ENCODE measurements at regions not wholly inside any gene's neighbourhood (a gene's known extent, or its start where the extent isn't known, plus 50 kb on each side); places are given as distances from the start of the nearest gene placed in this dataset.

GRCh38 chr4:117370944-117371668 lies 285.7 kb upstream of the TRAM1L1 start:
- ATAC-seq (ENCODE audit: low read depth) (no peak), DNase-seq (no peak)
- Mint-ChIP-seq H3K27ac (no peak overlapping the region), H3K4me3 (no peak overlapping the region), H3K36me3 (ENCODE audit: low read depth) (no peaks in the 10 kb centered on the region), H3K27me3 (no peaks in the 10 kb centered on the region), H3K9me3 (peaks cover under 1% of the 10 kb centered on the region), H3K4me1 (no peaks in the 10 kb centered on the region)
- CTCF ChIA-PET: no interaction called here
- POLR2A ChIA-PET: no interaction called here
- TF ChIP-seq CTCF (IDR thresholded peaks at IDR 0.05): no peak
- intact Hi-C loops (cut with micrococcal nuclease): no loop called here

GRCh38 chr4:117375101-117375500 lies 289.7 kb upstream of the TRAM1L1 start:
- CTCF ChIA-PET: no interaction called here
- H3K27ac Mint-ChIP-seq: no peak overlapping the region
- no peak for TF ChIP-seq CTCF (IDR thresholded peaks at IDR 0.05)
- H3K4me3 Mint-ChIP-seq: no peak overlapping the region
- intact Hi-C loops (cut with micrococcal nuclease): no loop called here
- POLR2A ChIA-PET: no interaction called here
- H3K9me3 Mint-ChIP-seq: peaks cover 2% of the 10 kb centered on the region
- no peaks in the 10 kb centered on the region for H3K36me3 Mint-ChIP-seq (ENCODE audit: low read depth)
- H3K27me3 Mint-ChIP-seq: no peaks in the 10 kb centered on the region
- DNase-seq (no peak), ATAC-seq (ENCODE audit: low read depth) (no peak)
- no peaks in the 10 kb centered on the region for H3K4me1 Mint-ChIP-seq

GRCh38 chr4:117376692-117377091 lies 291.3 kb upstream of the TRAM1L1 start:
- H3K27me3 Mint-ChIP-seq: no peaks in the 10 kb centered on the region

GRCh38 chr4:117378942-117379341 lies 293.6 kb upstream of the TRAM1L1 start:
- Mint-ChIP-seq H3K4me1 (no peaks in the 10 kb centered on the region), H3K36me3 (ENCODE audit: low read depth) (no peaks in the 10 kb centered on the region), H3K27ac (no peak overlapping the region), H3K27me3 (no peaks in the 10 kb centered on the region), H3K9me3 (peaks cover 2% of the 10 kb centered on the region), H3K4me3 (no peak overlapping the region)
- intact Hi-C loops (cut with micrococcal nuclease): no loop called here
- CTCF ChIA-PET: no interaction called here
- no peak for TF ChIP-seq CTCF (IDR thresholded peaks at IDR 0.05)
- DNase-seq: no peak
- POLR2A ChIA-PET: no interaction called here
- ATAC-seq (ENCODE audit: low read depth): no peak

More at GRCh38 chr4:117376692-117377091, 291.3 kb upstream of the TRAM1L1 start:
- intact Hi-C loops (cut with micrococcal nuclease): no loop called here
- Mint-ChIP-seq H3K36me3 (ENCODE audit: low read depth) (no peaks in the 10 kb centered on the region), H3K4me3 (no peak overlapping the region), H3K27ac (no peak overlapping the region), H3K9me3 (peaks cover 2% of the 10 kb centered on the region), H3K4me1 (no peaks in the 10 kb centered on the region)
- DNase-seq (no peak), ATAC-seq (ENCODE audit: low read depth) (no peak)
- no peak for TF ChIP-seq CTCF (IDR thresholded peaks at IDR 0.05)
- ChIA-PET POLR2A (no interaction called here), CTCF (no interaction called here)

- Mint-ChIP-seq H3K4me3 (no peak overlapping the region), H3K27ac (no peak overlapping the region), H3K4me1 (no peaks in the 10 kb centered on the region), H3K36me3 (ENCODE audit: low read depth) (no peaks in the 10 kb centered on the region), H3K27me3 (no peaks in the 10 kb centered on the region), H3K9me3 (no peaks in the 10 kb centered on the region)
- ChIA-PET CTCF (no interaction called here), POLR2A (no interaction called here)
- TF ChIP-seq CTCF (IDR thresholded peaks at IDR 0.05): no peak
- DNase-seq (no peak), ATAC-seq (ENCODE audit: low read depth) (no peak)
- intact Hi-C loops (cut with micrococcal nuclease): no loop called here
Measured at GRCh38 chr4:117383468-117383867, 298.1 kb upstream of the TRAM1L1 start.
